Activated CD8-positive, alpha-beta T cell treated with anti-CD3 and anti-CD28 coated beads for 36 hours (primary cell): ENCODE measurements at regions not wholly inside any gene's neighbourhood (a gene's known extent, or its start where the extent isn't known, plus 50 kb on each side); places are given as distances from the start of the nearest gene placed in this dataset.

ENCODE experiments used
- ATAC-seq: fragments of 200-7000 bp; cut with Tn5 transposase; one replicate; pipeline ENCODE4 v1.10.0; 2021; ENCODE audit warnings: mild to moderate bottlenecking, moderate library complexity
- CTCF ChIA-PET: fragments of 350-600 bp; sonication (Branson Sonifier 250); formaldehyde crosslinking; loops from one replicate; lab custom pipeline; 2021; ENCODE audit warnings: antibody characterized with exemption; lab: Charles Lee
- POLR2A ChIA-PET: fragments of 350-600 bp; sonication (Branson Sonifier 250); formaldehyde crosslinking; loops from one replicate; lab custom pipeline; 2021; ENCODE audit warnings: antibody characterized with exemption; lab: Charles Lee
- DNase-seq: peaks from one replicate; pipeline ENCODE4 v3.0.0-alpha.2; 2020
- H3K27ac Mint-ChIP-seq: one replicate; pipeline ENCODE4 v1.8.0; 2021; ENCODE audit warnings: mild to moderate bottlenecking, mixed read lengths
- H3K27me3 Mint-ChIP-seq: one replicate; pipeline ENCODE4 v1.8.0; 2021; ENCODE audit warnings: mixed read lengths
- H3K36me3 Mint-ChIP-seq: one replicate; pipeline ENCODE4 v1.8.0; 2021; ENCODE audit warnings: low read depth, mixed read lengths
- H3K4me1 Mint-ChIP-seq: one replicate; pipeline ENCODE4 v1.8.0; 2021; ENCODE audit warnings: low read depth, mixed read lengths
- H3K4me3 Mint-ChIP-seq: one replicate; pipeline ENCODE4 v1.8.0; 2021; ENCODE audit warnings: mild to moderate bottlenecking, moderate library complexity, mixed read lengths
- H3K9me3 Mint-ChIP-seq: one replicate; pipeline ENCODE4 v1.8.0; 2021; ENCODE audit warnings: mixed read lengths
- CTCF ChIP-seq: fragments of 200-600 bp; IDR thresholded peaks from one replicate; pipeline ENCODE4 v1.8.0; 2022; ENCODE audit warnings: antibody characterized with exemption, mild to moderate bottlenecking
- intact Hi-C: fragments of 100-400 bp; cut with micrococcal nuclease; formaldehyde crosslinking; loops from one replicate; pipeline ENCODE4 v1.10.0; 2022

GRCh38 chr4:11232015-11232414, 196.7 kb downstream of the HS3ST1 start:
- CTCF ChIA-PET: no interaction called here
- ATAC-seq (no peak), DNase-seq (no peak)
- Mint-ChIP-seq H3K27me3 (no peaks in the 10 kb centered on the region), H3K4me3 (no peak overlapping the region), H3K36me3 (no peaks in the 10 kb centered on the region), H3K27ac (no peak overlapping the region), H3K9me3 (peaks cover 3% of the 10 kb centered on the region), H3K4me1 (no peaks in the 10 kb centered on the region)
- POLR2A ChIA-PET: no interaction called here
- intact Hi-C loops: no loop called here
- TF ChIP-seq CTCF: no peak

- no peak for TF ChIP-seq CTCF
- Mint-ChIP-seq H3K9me3 (peaks cover 3% of the 10 kb centered on the region), H3K36me3 (no peaks in the 10 kb centered on the region), H3K4me1 (no peaks in the 10 kb centered on the region), H3K27me3 (no peaks in the 10 kb centered on the region), H3K27ac (no peak overlapping the region), H3K4me3 (no peak overlapping the region)
- ATAC-seq (no peak), DNase-seq (no peak)
- ChIA-PET CTCF (no interaction called here), POLR2A (no interaction called here)
- intact Hi-C loops: no loop called here
Measured at GRCh38 chr4:11230866-11231265, 197.8 kb downstream of the HS3ST1 start.

- TF ChIP-seq CTCF: no peak
- Mint-ChIP-seq H3K4me3 (no peak overlapping the region), H3K27me3 (no peaks in the 10 kb centered on the region), H3K4me1 (no peaks in the 10 kb centered on the region), H3K9me3 (no peaks in the 10 kb centered on the region), H3K36me3 (no peaks in the 10 kb centered on the region), H3K27ac (no peak overlapping the region)
- ChIA-PET POLR2A (no interaction called here), CTCF (no interaction called here)
- intact Hi-C loops: no loop called here
- ATAC-seq (no peak), DNase-seq (no peak)
Measured at GRCh38 chr4:11228530-11228929, 200.2 kb downstream of the HS3ST1 start.

DNA sequence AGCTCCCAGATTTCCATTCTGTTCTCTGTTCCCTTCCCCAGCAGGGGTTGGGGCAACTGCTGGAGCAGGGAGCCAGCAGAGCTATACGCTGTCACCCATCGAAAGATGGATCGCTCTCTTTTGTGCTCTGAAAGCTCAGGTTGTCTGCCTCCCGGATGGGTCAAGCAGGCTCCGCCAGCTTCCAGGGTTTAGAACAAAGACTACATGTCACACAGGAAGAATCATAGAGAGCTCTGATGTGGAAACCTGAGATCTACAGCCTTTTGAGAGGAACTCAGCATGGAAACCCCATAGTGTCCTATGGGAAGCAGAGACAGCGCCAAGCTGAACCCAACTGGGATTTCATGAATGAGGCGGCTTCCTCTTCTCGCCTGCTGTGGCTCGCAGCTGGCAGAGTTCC, 205.4 kb downstream of the HS3ST1 start:
- ChIA-PET CTCF (no interaction called here), POLR2A (no interaction called here)
- Mint-ChIP-seq H3K4me3 (no peak overlapping the region), H3K9me3 (no peaks in the 10 kb centered on the region), H3K27me3 (no peaks in the 10 kb centered on the region), H3K27ac (no peak overlapping the region), H3K36me3 (no peaks in the 10 kb centered on the region), H3K4me1 (no peaks in the 10 kb centered on the region)
- no peak for ATAC-seq
- intact Hi-C loops: no loop called here
- no peak for DNase-seq
- no peak for TF ChIP-seq CTCF

DNA sequence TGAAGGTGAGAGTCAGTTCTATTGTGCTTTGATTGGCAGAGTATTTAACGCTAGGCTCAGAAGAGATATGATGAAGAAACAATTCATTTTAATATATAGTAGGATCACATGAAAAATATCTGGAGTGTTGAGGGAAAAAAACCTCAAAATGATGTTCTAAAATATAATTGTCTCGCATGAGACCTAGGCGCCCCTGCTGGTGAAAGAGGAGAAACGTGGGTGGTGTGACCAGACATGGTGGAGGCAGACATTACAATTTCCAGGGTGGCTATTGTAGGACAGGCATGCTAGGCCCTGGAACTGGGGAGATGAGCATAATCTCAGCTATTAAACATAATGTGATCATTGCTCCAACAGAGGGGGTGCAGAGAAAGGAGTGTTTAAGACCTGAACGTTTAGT, 210.0 kb downstream of the HS3ST1 start:
- no peak for TF ChIP-seq CTCF
- ChIA-PET POLR2A (no interaction called here), CTCF (no interaction called here)
- H3K9me3 Mint-ChIP-seq: no peaks in the 10 kb centered on the region
- H3K27me3 Mint-ChIP-seq: no peaks in the 10 kb centered on the region
- H3K27ac Mint-ChIP-seq: no peak overlapping the region
- ATAC-seq (no peak), DNase-seq (no peak)
- H3K4me1 Mint-ChIP-seq: no peaks in the 10 kb centered on the region
- no peak overlapping the region for H3K4me3 Mint-ChIP-seq
- intact Hi-C loops: no loop called here
- no peaks in the 10 kb centered on the region for H3K36me3 Mint-ChIP-seq
